OCI-LY7 (cell line): ENCODE measurements at regions not wholly inside any gene's neighbourhood (a gene's known extent, or its start where the extent isn't known, plus 50 kb on each side); places are given as distances from the start of the nearest gene placed in this dataset.
A peak's percentile ranks its signal among the peaks of the same experiment; 100 is the strongest.

Experiments used
- BruUV-seq: library from RNA; stranded (reverse); fragments of 400-500 nt; replicated peaks from 2 replicates; lab custom pipeline; 2021; lab: Mats Ljungman, UMichigan
- CTCF ChIA-PET: fragments of 300-600 bp; sonication (Branson Sonifier 250); formaldehyde crosslinking; loops from one replicate; lab custom pipeline; 2022; ENCODE audit warnings: antibody characterized with exemption; ENCODE audit not compliant: unreplicated experiment; lab: Charles Lee
- POLR2A ChIA-PET: fragments of 300-600 bp; sonication (Branson Sonifier 250); formaldehyde crosslinking; loops from one replicate; lab custom pipeline; 2022; ENCODE audit warnings: antibody characterized with exemption; lab: Charles Lee
- DNase-seq: peaks from one replicate; pipeline ENCODE4 v3.0.0-alpha.2; 2015; ENCODE audit warnings: low spot score
- H2AFZ ChIP-seq: fragments of 200-600 bp; sonication (generic), shearing (Covaris generic); 2 replicates; pipeline ENCODE4 v1.6.1; 2014; ENCODE audit warnings: mild to moderate bottlenecking, antibody characterized with exemption, low read length, moderate library complexity
- H3K27ac ChIP-seq: fragments of 200-600 bp; sonication (generic); 2 replicates; pipeline ENCODE4 v1.5.1; 2014; ENCODE audit warnings: mixed run types, low read depth, mild to moderate bottlenecking, moderate library complexity, low read length, inconsistent platforms; ENCODE audit not compliant: poor library complexity, severe bottlenecking
- H3K36me3 ChIP-seq: fragments of 200-600 bp; sonication (generic); 2 replicates; pipeline ENCODE4 v1.6.1; 2014; ENCODE audit warnings: mild to moderate bottlenecking, antibody characterized with exemption, low read length, moderate library complexity, mixed read lengths; ENCODE audit not compliant: insufficient read depth
- H3K4me1 ChIP-seq: fragments of 200-600 bp; sonication (generic); 2 replicates; pipeline ENCODE4 v1.5.1; 2014; ENCODE audit warnings: mild to moderate bottlenecking, low read length; ENCODE audit not compliant: insufficient read depth, poor library complexity, severe bottlenecking
- H3K4me2 ChIP-seq: fragments of 200-600 bp; sonication (generic); 2 replicates; pipeline ENCODE4 v1.6.1; 2014; ENCODE audit warnings: mild to moderate bottlenecking, low read length
- H3K4me3 ChIP-seq: fragments of 200-600 bp; sonication (generic); 2 replicates; pipeline ENCODE4 v1.5.1; 2014; ENCODE audit warnings: mild to moderate bottlenecking, low read depth, low read length; ENCODE audit not compliant: poor library complexity, severe bottlenecking
- H3K79me2 ChIP-seq: fragments of 200-600 bp; sonication (generic); 2 replicates; pipeline ENCODE4 v1.6.1; 2016; ENCODE audit warnings: low read depth, mild to moderate bottlenecking, low read length, moderate library complexity, mixed read lengths; ENCODE audit not compliant: insufficient read depth
- H3K9me2 ChIP-seq: fragments of 200-600 bp; sonication (generic); 2 replicates; pipeline ENCODE4 v1.6.1; 2016; ENCODE audit warnings: mild to moderate bottlenecking, low read length, mixed read lengths; ENCODE audit not compliant: insufficient read depth
- H3K9me3 ChIP-seq: fragments of 200-600 bp; sonication (generic); 2 replicates; pipeline ENCODE4 v1.6.1; 2014; ENCODE audit warnings: mild to moderate bottlenecking, mixed run types, low read length, mixed read lengths
- H4K20me1 ChIP-seq: fragments of 200-600 bp; sonication (generic); 2 replicates; pipeline ENCODE4 v1.6.1; 2014; ENCODE audit warnings: mild to moderate bottlenecking, antibody characterized with exemption, low read length, moderate library complexity, mixed read lengths; ENCODE audit not compliant: insufficient read depth
- EZH2phosphoT487 ChIP-seq: fragments of 200-600 bp; sonication (generic); IDR thresholded peaks from 2 replicates; pipeline ENCODE4 v1.6.1; 2018; ENCODE audit warnings: low read depth, borderline replicate concordance, mild to moderate bottlenecking, mixed run types, antibody characterized with exemption, low read length, moderate library complexity, mixed read lengths
- intact Hi-C: fragments of 100-400 bp; cut with micrococcal nuclease; formaldehyde crosslinking; loops from one replicate; pipeline ENCODE4 v1.10.0; 2022; ENCODE audit not compliant: unreplicated experiment
- TF ChIP-seq, protein P1 (sequence below): fragments of 200-600 bp; sonication (generic); conservative IDR thresholded peaks from 2 replicates; pipeline ENCODE4 v1.5.1; 2014; ENCODE audit warnings: mild to moderate bottlenecking, antibody characterized with exemption, low read length, moderate library complexity, mixed read lengths

- POLR2A ChIA-PET: interaction anchor here (0.6 to 0.7 kb wide), 3 partner anchors 212 to 345 kb away, joined by 3 to 4 read pairs (median 4); no protein-coding TSS in a partner anchor
- BruUV-seq: no TSS peak
These were observed 74.6 kb upstream of the TEAD1 start for GRCh38 chr11:12599408-12600143.

DNA sequence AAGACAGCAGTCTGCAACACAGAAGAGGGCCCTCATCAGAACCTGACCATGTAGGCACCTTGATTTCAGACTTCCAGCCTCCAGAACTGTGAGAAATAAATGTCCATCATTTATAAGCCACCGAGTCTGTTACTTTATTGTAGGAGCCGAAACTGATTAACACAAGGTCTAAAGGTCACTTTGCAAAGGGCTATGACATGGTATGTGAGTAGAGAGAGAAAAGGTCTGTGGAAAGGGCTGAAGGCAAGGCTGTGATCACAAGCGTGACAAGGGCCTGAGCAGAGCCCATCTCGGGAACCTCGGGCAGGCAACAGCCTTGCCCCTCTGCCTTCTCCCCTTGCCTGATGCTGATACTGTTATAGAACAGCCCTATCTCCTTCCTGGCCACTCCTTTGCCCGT is 73.4 kb upstream of the TEAD1 start:
- Histone ChIP-seq H3K27ac (no peak overlapping the region), H3K4me2 (no peak overlapping the region), H3K4me1 (no peaks in the 10 kb centered on the region), H3K9me3 (no peaks in the 10 kb centered on the region), H3K4me3 (no peak overlapping the region), H3K36me3 (no peaks in the 10 kb centered on the region), H3K9me2 (no peaks in the 10 kb centered on the region), H2AFZ (no peak overlapping the region), H4K20me1 (no peaks in the 10 kb centered on the region), H3K79me2 (no peaks in the 10 kb centered on the region)
- CTCF ChIA-PET: no interaction called here
- TF ChIP-seq, protein P1, sequence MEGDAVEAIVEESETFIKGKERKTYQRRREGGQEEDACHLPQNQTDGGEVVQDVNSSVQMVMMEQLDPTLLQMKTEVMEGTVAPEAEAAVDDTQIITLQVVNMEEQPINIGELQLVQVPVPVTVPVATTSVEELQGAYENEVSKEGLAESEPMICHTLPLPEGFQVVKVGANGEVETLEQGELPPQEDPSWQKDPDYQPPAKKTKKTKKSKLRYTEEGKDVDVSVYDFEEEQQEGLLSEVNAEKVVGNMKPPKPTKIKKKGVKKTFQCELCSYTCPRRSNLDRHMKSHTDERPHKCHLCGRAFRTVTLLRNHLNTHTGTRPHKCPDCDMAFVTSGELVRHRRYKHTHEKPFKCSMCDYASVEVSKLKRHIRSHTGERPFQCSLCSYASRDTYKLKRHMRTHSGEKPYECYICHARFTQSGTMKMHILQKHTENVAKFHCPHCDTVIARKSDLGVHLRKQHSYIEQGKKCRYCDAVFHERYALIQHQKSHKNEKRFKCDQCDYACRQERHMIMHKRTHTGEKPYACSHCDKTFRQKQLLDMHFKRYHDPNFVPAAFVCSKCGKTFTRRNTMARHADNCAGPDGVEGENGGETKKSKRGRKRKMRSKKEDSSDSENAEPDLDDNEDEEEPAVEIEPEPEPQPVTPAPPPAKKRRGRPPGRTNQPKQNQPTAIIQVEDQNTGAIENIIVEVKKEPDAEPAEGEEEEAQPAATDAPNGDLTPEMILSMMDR: no peak
- TF ChIP-seq EZH2phosphoT487: no peak
- intact Hi-C loops: no loop called here
- no TSS peak for BruUV-seq
- POLR2A ChIA-PET: no interaction called here
- DNase-seq: no peak

More at GRCh38 chr11:12599408-12600143, 74.6 kb upstream of the TEAD1 start:
- Histone ChIP-seq H3K4me2 (no peak overlapping the region), H3K4me1 (no peaks in the 10 kb centered on the region), H3K27ac (no peak overlapping the region), H3K36me3 (no peaks in the 10 kb centered on the region), H3K9me3 (no peaks in the 10 kb centered on the region), H3K79me2 (no peaks in the 10 kb centered on the region), H4K20me1 (no peaks in the 10 kb centered on the region), H3K4me3 (no peak overlapping the region), H3K9me2 (no peaks in the 10 kb centered on the region), H2AFZ (no peak overlapping the region)
- CTCF ChIA-PET: interaction anchor here (1.4 kb wide), 1 partner anchor 13 kb away, joined by 4 read pairs; no protein-coding TSS in a partner anchor
- TF ChIP-seq, protein P1: peak; percentile 87
- TF ChIP-seq EZH2phosphoT487: no peak
- intact Hi-C loops: loop anchor here (2.0 kb wide), 1 partner anchor 295 kb away; no protein-coding TSS in a partner anchor
- DNase-seq: peak; percentile 47

GRCh38 chr11:12602421-12602820 is 71.8 kb upstream of the TEAD1 start:
- H3K4me1 ChIP-seq: no peaks in the 10 kb centered on the region
- BruUV-seq: no TSS peak
- H3K79me2 ChIP-seq: no peaks in the 10 kb centered on the region
- H3K4me3 ChIP-seq: no peak overlapping the region
- H4K20me1 ChIP-seq: no peaks in the 10 kb centered on the region
- no peak for TF ChIP-seq EZH2phosphoT487
- TF ChIP-seq, protein P1: no peak
- H3K4me2 ChIP-seq: no peak overlapping the region
- no peaks in the 10 kb centered on the region for H3K9me3 ChIP-seq
- POLR2A ChIA-PET: no interaction called here
- CTCF ChIA-PET: no interaction called here
- no peaks in the 10 kb centered on the region for H3K36me3 ChIP-seq
- H3K27ac ChIP-seq: no peak overlapping the region
- H2AFZ ChIP-seq: no peak overlapping the region
- no peak for DNase-seq
- intact Hi-C loops: no loop called here
- H3K9me2 ChIP-seq: no peaks in the 10 kb centered on the region
